HG03108 (cell line): ENCODE measurements at regions not wholly inside any gene's neighbourhood (a gene's known extent, or its start where the extent isn't known, plus 50 kb on each side); places are given as distances from the start of the nearest gene placed in this dataset.
"Not testable (repeated sequence)": the region's sequence is repeated elsewhere in the genome, so short reads cannot be mapped to it uniquely, and the experiment has no call there.

ENCODE experiments used
- ATAC-seq: cut with Tn5 transposase; IDR thresholded peaks from one replicate; pipeline ENCODE4 v1.9.1; 2021; ENCODE audit warnings: moderate library complexity; ENCODE audit not compliant: unreplicated experiment

- no peak for ATAC-seq
These were observed 170.7 kb upstream of the SLC7A11 start for GRCh38 chr4:138412847-138413246.

GRCh38 chr4:138410266-138410665 is 168.1 kb upstream of the SLC7A11 start:
- no peak for ATAC-seq

DNA sequence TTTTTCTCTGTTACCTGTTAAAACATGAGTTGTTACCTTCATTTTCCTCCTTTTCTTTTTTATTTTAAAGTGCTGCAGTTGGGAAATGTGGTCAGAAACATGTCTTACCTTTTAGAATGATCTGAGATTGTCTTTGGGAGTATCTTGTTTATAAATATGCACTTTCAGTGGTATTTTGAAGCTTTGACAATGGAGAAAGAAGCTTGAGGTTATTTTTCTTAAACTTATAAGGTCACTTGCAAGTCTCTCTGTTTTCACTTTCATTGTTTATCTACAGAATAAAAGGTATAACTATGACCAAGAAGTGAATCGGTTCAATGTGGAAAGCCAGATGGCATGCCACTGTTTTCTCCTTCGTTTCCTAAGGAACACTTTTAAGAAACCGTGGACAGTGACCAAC is 167.5 kb upstream of the SLC7A11 start:
- ATAC-seq = peak; percentile 42

GRCh38 chr4:138408758-138409157 is 166.6 kb upstream of the SLC7A11 start:
- ATAC-seq = no peak

DNA sequence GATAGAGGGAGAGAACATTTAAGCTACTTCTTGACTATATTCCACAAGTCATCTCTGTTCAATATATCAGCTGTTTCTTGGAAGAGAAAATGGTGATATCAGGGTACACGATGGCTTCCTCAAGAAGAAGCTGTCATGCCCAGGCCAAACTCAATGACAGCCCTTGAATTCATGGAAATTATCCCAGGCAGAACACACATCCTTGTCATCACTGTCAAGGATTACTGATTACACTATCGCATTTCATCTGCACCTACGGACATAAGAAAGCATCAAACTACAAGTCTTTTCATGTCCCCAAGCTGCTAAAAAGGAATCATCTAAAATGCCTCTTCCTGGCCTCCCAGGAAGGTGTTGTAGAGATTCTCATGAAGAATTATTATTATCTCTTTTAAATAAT is 165.2 kb upstream of the SLC7A11 start:
- ATAC-seq = no peak

- no peak for ATAC-seq
These were observed 164.7 kb upstream of the SLC7A11 start for GRCh38 chr4:138406876-138407275.

DNA sequence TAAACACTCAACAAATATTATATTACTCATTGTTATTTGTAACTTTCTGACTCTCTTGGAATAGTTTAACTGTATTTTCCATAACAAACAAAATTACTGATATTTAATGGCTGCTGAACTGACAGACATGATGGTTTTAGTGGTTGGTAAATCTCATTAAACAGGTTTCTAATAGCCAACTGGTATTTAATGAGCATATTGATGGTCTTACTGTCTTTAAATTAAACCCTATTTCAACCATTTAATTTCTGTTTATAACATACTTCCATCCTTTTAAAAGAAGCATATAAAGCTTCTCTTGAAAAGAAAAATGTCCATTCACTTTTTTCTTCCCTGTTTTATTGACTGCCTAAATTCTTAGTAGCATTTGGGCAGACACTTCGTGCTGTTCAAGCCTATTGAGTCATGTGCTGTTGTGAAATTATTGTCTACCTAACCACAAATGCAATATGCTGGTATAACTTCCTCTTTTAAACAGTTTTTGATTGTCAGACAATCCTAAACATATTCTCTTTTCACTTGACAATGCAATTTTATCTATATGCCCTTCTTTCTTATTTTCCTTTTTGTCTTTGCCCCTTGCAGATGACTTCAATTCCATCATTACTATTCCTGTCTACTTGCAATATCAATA is 163.9 kb upstream of the SLC7A11 start:
- ATAC-seq = peak; percentile 70

- peak; percentile 64 for ATAC-seq
These were observed 163.3 kb upstream of the SLC7A11 start for GRCh38 chr4:138405466-138405891.

- ATAC-seq = no peak
These were observed 162.7 kb upstream of the SLC7A11 start for GRCh38 chr4:138404801-138405200.

GRCh38 chr4:138404251-138404650 is 162.1 kb upstream of the SLC7A11 start:
- no peak for ATAC-seq

GRCh38 chr4:138401334-138401733 is 159.2 kb upstream of the SLC7A11 start:
- no peak for ATAC-seq

- no peak for ATAC-seq
These were observed 158.4 kb upstream of the SLC7A11 start for GRCh38 chr4:138400543-138400942.

GRCh38 chr4:138400066-138400465 is 157.9 kb upstream of the SLC7A11 start:
- ATAC-seq = no peak

DNA sequence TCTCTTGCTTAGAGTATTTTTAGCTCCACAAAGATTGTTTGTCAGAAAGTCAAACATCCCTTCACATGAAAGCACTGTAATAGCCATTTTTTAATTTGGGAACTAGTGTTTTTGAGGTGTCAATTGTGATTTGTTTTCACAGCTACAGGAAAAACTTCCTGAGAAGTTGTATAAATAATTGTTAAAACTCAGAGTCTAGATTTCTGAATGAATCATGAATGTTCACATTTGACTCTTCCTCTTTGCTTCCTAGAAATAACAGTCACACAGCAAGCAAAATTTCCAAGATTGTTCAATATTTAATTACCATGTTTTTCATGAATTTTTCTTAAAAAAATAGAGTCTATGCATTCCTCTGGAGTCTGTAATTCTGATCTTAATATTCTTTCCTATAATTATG is 156.9 kb upstream of the SLC7A11 start:
- no peak for ATAC-seq

- ATAC-seq = no peak
These were observed 156.2 kb upstream of the SLC7A11 start for GRCh38 chr4:138398322-138398721.

DNA sequence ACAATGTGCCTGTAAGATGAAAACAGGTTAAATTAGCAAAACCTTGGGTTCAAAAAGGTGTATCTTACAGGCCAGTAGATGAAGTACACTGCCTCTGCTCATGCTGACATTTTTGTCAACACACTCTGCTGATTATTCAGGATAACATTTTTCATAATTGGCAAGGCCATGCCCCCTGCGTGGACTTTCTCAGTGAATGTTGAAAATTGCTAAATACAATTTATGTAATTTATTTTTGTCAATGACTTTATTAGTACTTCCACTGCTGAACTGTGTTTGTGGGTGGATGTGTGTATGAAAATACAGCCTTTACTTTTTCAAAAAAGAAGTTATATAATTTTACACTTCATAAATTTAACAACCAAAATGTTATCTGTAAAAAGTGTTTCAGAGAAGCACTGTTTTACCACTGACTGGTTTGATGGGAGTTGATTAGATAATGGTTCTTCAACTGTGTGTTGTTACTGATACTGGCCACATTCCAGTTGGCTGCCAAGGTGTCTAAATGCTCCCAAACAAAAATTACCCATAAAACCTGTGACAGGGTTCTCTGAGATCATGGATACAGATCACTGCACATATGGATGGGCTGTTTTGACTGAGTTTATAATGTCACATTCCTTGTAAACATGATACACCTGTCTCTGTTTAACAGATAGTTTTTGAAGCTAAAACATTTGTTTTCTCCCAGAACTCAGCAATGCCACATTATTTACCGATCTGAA is 151.9 kb upstream of the SLC7A11 start:
- ATAC-seq = no peak

DNA sequence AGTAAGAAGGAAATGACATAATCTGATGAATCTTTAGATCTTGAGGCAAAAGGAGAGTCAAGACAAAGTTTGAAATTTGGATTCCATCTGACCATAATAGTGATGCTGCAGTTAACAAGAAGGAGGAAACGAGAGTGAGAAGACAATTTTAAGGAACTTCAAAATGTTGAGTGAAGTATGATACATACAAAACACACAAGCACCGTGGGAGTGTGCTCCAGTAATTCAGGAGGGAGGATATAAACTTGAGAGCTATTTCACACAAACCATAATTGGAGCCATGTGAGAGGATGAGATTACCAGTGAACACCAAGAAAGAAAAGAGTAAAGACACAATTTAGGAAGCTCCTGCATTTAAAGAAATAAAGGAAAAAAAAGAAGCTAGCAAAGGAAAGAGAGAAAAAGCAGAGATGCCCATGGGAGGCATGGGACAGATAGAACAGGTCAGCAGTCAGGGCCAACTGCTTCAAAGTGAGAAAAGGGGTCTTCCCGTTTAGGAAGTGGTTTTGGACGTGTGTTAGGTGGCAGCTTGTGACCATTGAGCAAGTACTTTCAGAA is 150.7 kb upstream of the SLC7A11 start:
- peak; percentile 57 for ATAC-seq

DNA sequence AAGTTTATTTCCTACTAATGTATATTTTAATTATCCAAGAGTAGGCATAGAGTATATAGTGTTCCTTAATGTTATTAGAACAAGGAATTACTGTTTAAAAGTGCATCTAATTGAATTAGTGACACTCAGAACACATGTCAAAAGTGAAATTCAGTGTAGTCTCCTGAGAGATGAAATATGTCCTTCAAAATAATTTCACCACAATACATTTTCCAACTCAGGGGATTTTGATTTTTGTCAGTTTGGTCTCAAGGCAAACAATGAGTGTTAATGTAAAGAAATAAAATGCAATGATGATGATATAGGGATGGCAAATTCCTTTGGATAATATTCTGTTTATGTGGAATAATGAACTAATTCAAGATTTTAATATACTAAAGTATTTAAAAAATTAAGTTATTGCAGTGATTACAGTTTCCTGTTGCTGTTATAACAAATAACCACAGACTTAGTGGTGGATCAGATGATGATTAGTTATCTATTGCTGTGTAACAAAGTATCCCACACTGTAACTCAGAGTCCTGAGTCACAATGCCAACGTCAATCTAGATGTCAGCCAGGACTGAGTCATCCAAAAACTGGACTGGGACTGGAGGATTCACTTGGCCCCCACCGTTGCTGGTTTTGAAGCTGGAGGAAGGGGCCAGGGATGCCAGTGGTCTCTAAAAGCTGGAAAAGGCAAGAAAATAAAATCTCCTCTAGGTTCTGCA is 148.0 kb upstream of the SLC7A11 start:
- ATAC-seq = no peak

GRCh38 chr4:138374947-138375346 is 132.8 kb upstream of the SLC7A11 start:
- no peak for ATAC-seq

GRCh38 chr4:138367942-138368341 is 125.8 kb upstream of the SLC7A11 start:
- no peak for ATAC-seq

GRCh38 chr4:138352446-138352845 is 110.3 kb upstream of the SLC7A11 start:
- ATAC-seq = not testable (repeated sequence)

DNA sequence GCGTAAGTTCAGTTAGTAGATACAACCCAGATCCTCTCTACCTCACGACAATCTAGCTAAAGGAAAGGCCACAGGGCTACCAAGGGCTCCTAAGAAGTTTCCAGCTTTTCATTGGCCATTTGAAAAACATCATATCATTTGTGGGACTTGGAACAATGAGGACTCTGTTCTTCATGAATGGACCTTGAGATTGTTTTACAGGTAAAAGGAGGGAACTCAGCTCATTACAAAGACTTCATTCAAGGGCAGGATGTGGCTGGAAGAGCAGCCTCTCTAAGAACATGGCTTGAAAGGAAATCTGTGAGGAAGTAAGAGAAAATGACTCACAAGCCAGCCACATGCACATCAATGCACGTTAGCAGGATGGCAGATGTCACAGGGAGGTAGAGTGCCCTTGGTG is 105.9 kb upstream of the SLC7A11 start:
- ATAC-seq = peak; percentile 55
